A549 (cell line): ENCODE measurements at regions not wholly inside any gene's neighbourhood (a gene's known extent, or its start where the extent isn't known, plus 50 kb on each side); places are given as distances from the start of the nearest gene placed in this dataset.

ENCODE experiments used
- ATAC-seq, 2 experiments: fragments of 200-7000 bp in 1 of 2; fragments of >200 bp in 1 of 2; cut with Nextera tagmentation in 1 of 2; cut with Tn5 transposase in 1 of 2; 3 replicates each; pipeline versions ENCODE4 v1.8.0 to v1.9.1; 2018 to 2020; ENCODE audit warnings: mild to moderate bottlenecking in 1 of 2, moderate library complexity in 1 of 2
- CTCF ChIA-PET: fragments of 300-600 bp; sonication (Branson Sonifier 250); formaldehyde crosslinking; extraction: SDS; loops from one replicate; lab custom pipeline; 2021; ENCODE audit warnings: antibody characterized with exemption, inconsistent platforms; lab: Yijun Ruan, JAX
- POLR2A ChIA-PET: fragments of 350-600 bp; formaldehyde crosslinking; extraction: SDS; loops from one replicate; lab custom pipeline; 2021; ENCODE audit warnings: antibody characterized with exemption, inconsistent platforms; lab: Yijun Ruan, JAX
- DNase-seq, 2 experiments: peaks; one replicate each; pipeline versions ENCODE4 v3.0.0 to v3.0.0-alpha.2; 2011 to 2016; ENCODE audit warnings: low read depth in 1 of 2, low spot score in 1 of 2
- FAIRE-seq: peaks from 2 replicates; lab custom pipeline; 2011; peaks lifted over from hg19 to GRCh38; lab: Jason Lieb, UNC
- H3K27ac ChIP-seq, 2 experiments: fragments of >200 bp; sonication (Bioruptor Twin); formaldehyde crosslinking; 3 replicates each; pipeline ENCODE4 v1.5.1; 2016 to 2017
- H3K4me1 ChIP-seq: fragments of >200 bp; sonication (Bioruptor Twin); formaldehyde crosslinking; 3 replicates; pipeline ENCODE4 v1.6.1; 2016
- H3K4me2 ChIP-seq: fragments of >200 bp; sonication (Bioruptor Twin); formaldehyde crosslinking; 3 replicates; pipeline ENCODE4 v1.6.1; 2016
- H3K4me3 ChIP-seq: fragments of >200 bp; sonication (Bioruptor Twin); formaldehyde crosslinking; 3 replicates; pipeline ENCODE4 v1.5.1; 2016
- H3K9me3 ChIP-seq: fragments of >200 bp; sonication (Bioruptor Twin); formaldehyde crosslinking; 3 replicates; pipeline ENCODE4 v1.6.1; 2016
- CBX2 ChIP-seq: fragments of 200-600 bp; sonication (generic); IDR thresholded peaks from 2 replicates; pipeline ENCODE4 v1.6.1; 2016; ENCODE audit warnings: low read depth, mild to moderate bottlenecking, borderline replicate concordance
- CBX8 ChIP-seq: fragments of 200-600 bp; sonication (generic); IDR thresholded peaks from 2 replicates; pipeline ENCODE4 v1.6.1; 2016
- CEBPB ChIP-seq, 2 experiments: fragments of >200 bp in 1 of 2; sonication (Bioruptor Twin) in 1 of 2; formaldehyde crosslinking in 1 of 2; IDR thresholded peaks; 2 replicates each; pipeline ENCODE4 v1.6.1; 2012 to 2016
- EHMT2 ChIP-seq: fragments of 200-600 bp; sonication (generic); IDR thresholded peaks from 2 replicates; pipeline ENCODE4 v1.6.1; 2016; ENCODE audit warnings: antibody characterized with exemption, low read depth, mild to moderate bottlenecking, moderate library complexity
- FOSL2 ChIP-seq, 2 experiments: fragments of 450-650 bp in 1 of 2; fragments of >200 bp in 1 of 2; sonication (Bioruptor Twin) in 1 of 2; formaldehyde crosslinking; IDR thresholded peaks; 2 replicates each; pipeline versions ENCODE4 v1.5.0 to v1.6.1; 2016 to 2020; ENCODE audit warnings: mild to moderate bottlenecking in 1 of 2, moderate library complexity in 1 of 2
- GATA3 ChIP-seq: IDR thresholded peaks from 2 replicates; pipeline ENCODE4 v1.6.1; 2012; ENCODE audit warnings: borderline replicate concordance
- HDAC2 ChIP-seq: fragments of 200-600 bp; sonication (generic); IDR thresholded peaks from 2 replicates; pipeline ENCODE4 v1.6.1; 2016
- HOXB13 ChIP-seq: fragments of 250-450 bp; sonication (Bioruptor Pico); IDR thresholded peaks from 2 replicates; pipeline ENCODE4 v1.5.0; 2020; ENCODE audit warnings: low read depth, mild to moderate bottlenecking, moderate library complexity
- HOXB5 ChIP-seq: fragments of 250-450 bp; sonication (Bioruptor Pico); IDR thresholded peaks from 2 replicates; pipeline ENCODE4 v1.5.0; 2020; ENCODE audit warnings: mild to moderate bottlenecking, moderate library complexity
- JUNB ChIP-seq: fragments of >200 bp; sonication (Bioruptor Twin); formaldehyde crosslinking; IDR thresholded peaks from 2 replicates; pipeline ENCODE4 v1.6.1; 2016
- KDM1A ChIP-seq: fragments of 200-600 bp; sonication (generic); IDR thresholded peaks from 2 replicates; pipeline ENCODE4 v1.6.1; 2016; ENCODE audit warnings: low read depth, mild to moderate bottlenecking
- KDM5A ChIP-seq: fragments of 200-600 bp; sonication (generic); IDR thresholded peaks from 2 replicates; pipeline ENCODE4 v1.6.1; 2016; ENCODE audit warnings: antibody characterized with exemption, mild to moderate bottlenecking
- MYC ChIP-seq: IDR thresholded peaks from 2 replicates; pipeline ENCODE4 v1.6.1; 2012; ENCODE audit warnings: mild to moderate bottlenecking, inconsistent platforms, low read length, improper control_type of control experiment, borderline replicate concordance
- NPAS2 ChIP-seq: fragments of 250-450 bp; sonication (Bioruptor Pico); IDR thresholded peaks from 2 replicates; pipeline ENCODE4 v1.8.0; 2022; ENCODE audit warnings: mild to moderate bottlenecking, moderate library complexity, borderline replicate concordance
- PHF8 ChIP-seq: fragments of 200-600 bp; sonication (generic); IDR thresholded peaks from 2 replicates; pipeline ENCODE4 v1.6.1; 2016; ENCODE audit warnings: low read depth, mild to moderate bottlenecking, antibody characterized with exemption, moderate library complexity, borderline replicate concordance
- RAD21 ChIP-seq, 2 experiments: fragments of >200 bp in 1 of 2; sonication (Bioruptor Twin) in 1 of 2; formaldehyde crosslinking in 1 of 2; IDR thresholded peaks in 1 of 2; conservative IDR thresholded peaks in 1 of 2; 2 replicates in 1 of 2; 3 replicates in 1 of 2; pipeline ENCODE4 v1.6.1; 2012 to 2018; ENCODE audit warnings: inconsistent platforms in 1 of 2
- RARB ChIP-seq: fragments of 250-450 bp; sonication (Bioruptor Pico); IDR thresholded peaks from 2 replicates; pipeline ENCODE4 v1.8.0; 2021; ENCODE audit warnings: mild to moderate bottlenecking, moderate library complexity
- RFX5 ChIP-seq: fragments of 450-650 bp; IDR thresholded peaks from 2 replicates; pipeline ENCODE4 v1.7.1; 2014; ENCODE audit warnings: antibody characterized with exemption, mild to moderate bottlenecking, moderate library complexity
- SMC3 ChIP-seq: fragments of >200 bp; sonication (Bioruptor Twin); formaldehyde crosslinking; IDR thresholded peaks from 3 replicates; pipeline ENCODE4 v1.6.1; 2018; ENCODE audit warnings: inconsistent platforms
- TFCP2L1 ChIP-seq: fragments of 250-450 bp; sonication (Bioruptor Pico); IDR thresholded peaks from 2 replicates; pipeline ENCODE4 v1.5.0; 2021; ENCODE audit warnings: mild to moderate bottlenecking
- ZFP36 ChIP-seq: fragments of 450-650 bp; IDR thresholded peaks from 2 replicates; pipeline ENCODE4 v1.6.1; 2014; ENCODE audit warnings: borderline replicate concordance; ENCODE audit not compliant: partially characterized antibody
- ZNF302 ChIP-seq: fragments of 250-450 bp; sonication (Bioruptor Pico); IDR thresholded peaks from 2 replicates; pipeline ENCODE4 v1.9.0; 2021; ENCODE audit warnings: inconsistent platforms, mild to moderate bottlenecking, moderate library complexity
- WGBS: methylation state at CpG from one replicate; pipeline ENCODE4 v1.1.6; 2017; ENCODE audit errors: missing lambda C conversion rate; 5-methylcytosine and 5-hydroxymethylcytosine counted together
- TF ChIP-seq, protein P1 (sequence below): fragments of 150-350 bp; IDR thresholded peaks from 2 replicates; pipeline ENCODE4 v1.6.1; 2014; ENCODE audit warnings: low read depth, mild to moderate bottlenecking, low read length
- TF ChIP-seq, protein P2 (sequence below): fragments of 450-650 bp; IDR thresholded peaks from 2 replicates; pipeline ENCODE4 v1.6.1; 2014; ENCODE audit warnings: antibody characterized with exemption
- TF ChIP-seq, protein P3 (sequence below): IDR thresholded peaks from 2 replicates; pipeline ENCODE4 v1.6.1; 2012
- TF ChIP-seq, protein P4 (sequence below): fragments of 250-450 bp; sonication (Bioruptor Pico); IDR thresholded peaks from 2 replicates; pipeline ENCODE4 v1.5.0; 2020; ENCODE audit warnings: low read depth, mild to moderate bottlenecking, moderate library complexity
- TF ChIP-seq, protein P5 (sequence below): fragments of 200-600 bp; sonication (generic); IDR thresholded peaks from 2 replicates; pipeline ENCODE4 v1.6.1; 2016; ENCODE audit warnings: antibody characterized with exemption, mild to moderate bottlenecking, moderate library complexity

DNA sequence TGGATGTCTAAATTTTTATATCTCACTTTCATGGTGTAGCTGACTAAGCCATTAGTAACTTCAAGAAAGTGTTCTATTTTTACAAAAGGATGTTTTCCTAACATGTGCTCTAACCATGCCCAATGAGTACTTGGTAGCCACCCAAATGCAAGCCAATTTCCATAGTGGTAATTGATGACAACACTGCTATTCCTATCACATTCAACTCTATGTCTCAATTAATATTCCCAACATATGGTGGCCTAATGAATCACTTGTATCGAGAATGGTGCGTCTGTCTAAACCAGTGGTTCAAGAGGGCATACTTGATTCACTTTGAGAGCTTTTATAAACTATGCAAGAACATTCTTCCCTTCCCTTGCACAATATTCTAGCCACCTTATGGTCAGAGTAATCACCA, 112.9 kb upstream of the GPRIN3 start:
- POLR2A ChIA-PET = no interaction called here
- Histone ChIP-seq H3K4me2 (no peak overlapping the region), H3K4me1 (no peaks in the 10 kb centered on the region), H3K4me3 (no peak overlapping the region), H3K9me3 (no peaks in the 10 kb centered on the region), H3K27ac (no peak overlapping the region)
- FAIRE-seq = no peak
- DNase-seq = no peak
- TF ChIP-seq CBX2 (no peak), SMC3 (no peak), RARB (CRISPR knock-in tag) (no peak), CBX8 (no peak), NPAS2 (CRISPR knock-in tag) (no peak), EHMT2 (no peak), PHF8 (no peak), FOSL2 (IDR thresholded peaks at IDR 0.05) (no peak), FOSL2 (CRISPR knock-in tag; IDR thresholded peaks at IDR 0.05) (no peak), JUNB (no peak), HOXB5 (CRISPR knock-in tag) (no peak), MYC (no peak), RAD21 (conservative IDR thresholded peaks at IDR 0.05 in 1 of 2, IDR thresholded peaks at IDR 0.05 in 1 of 2) (no peak), ZFP36 (no peak)
- TF ChIP-seq, protein P1, sequence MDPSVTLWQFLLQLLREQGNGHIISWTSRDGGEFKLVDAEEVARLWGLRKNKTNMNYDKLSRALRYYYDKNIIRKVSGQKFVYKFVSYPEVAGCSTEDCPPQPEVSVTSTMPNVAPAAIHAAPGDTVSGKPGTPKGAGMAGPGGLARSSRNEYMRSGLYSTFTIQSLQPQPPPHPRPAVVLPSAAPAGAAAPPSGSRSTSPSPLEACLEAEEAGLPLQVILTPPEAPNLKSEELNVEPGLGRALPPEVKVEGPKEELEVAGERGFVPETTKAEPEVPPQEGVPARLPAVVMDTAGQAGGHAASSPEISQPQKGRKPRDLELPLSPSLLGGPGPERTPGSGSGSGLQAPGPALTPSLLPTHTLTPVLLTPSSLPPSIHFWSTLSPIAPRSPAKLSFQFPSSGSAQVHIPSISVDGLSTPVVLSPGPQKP = no peak
- TF ChIP-seq, protein P2, sequence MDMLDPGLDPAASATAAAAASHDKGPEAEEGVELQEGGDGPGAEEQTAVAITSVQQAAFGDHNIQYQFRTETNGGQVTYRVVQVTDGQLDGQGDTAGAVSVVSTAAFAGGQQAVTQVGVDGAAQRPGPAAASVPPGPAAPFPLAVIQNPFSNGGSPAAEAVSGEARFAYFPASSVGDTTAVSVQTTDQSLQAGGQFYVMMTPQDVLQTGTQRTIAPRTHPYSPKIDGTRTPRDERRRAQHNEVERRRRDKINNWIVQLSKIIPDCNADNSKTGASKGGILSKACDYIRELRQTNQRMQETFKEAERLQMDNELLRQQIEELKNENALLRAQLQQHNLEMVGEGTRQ = no peak
- WGBS = 96% methylated on average over 2 of the region's 2 CpGs
- no peak for ATAC-seq
- CTCF ChIA-PET = no interaction called here

DNA sequence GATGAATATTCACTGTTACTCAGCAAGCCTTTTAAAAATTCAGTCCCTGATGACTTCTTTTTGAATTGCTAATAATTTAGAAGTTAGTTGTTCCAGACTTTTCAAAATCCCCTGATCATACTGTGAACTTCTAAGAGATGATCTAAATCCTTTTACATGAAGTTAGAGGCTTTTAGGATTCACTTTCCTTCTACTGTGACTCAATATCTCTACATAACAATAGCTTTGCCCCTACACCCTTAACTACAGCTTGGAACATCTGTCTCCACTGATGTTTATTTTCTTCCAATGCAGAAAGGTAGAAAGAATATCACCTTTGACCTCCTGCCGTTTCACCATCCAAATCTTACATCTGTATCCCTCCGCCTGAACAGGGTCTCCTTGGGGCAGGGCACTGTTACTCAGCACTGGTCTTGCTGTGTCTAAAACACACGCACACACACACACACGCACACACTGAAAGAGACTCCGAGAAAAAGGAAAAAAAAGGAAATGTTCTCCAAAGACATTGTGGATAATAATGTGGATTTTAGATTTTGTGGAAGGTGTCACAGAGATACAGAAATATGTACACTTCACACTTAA, 111.6 kb upstream of the GPRIN3 start:
- TF ChIP-seq HOXB13 (CRISPR knock-in tag) (no peak), CEBPB (IDR thresholded peaks at IDR 0.05) (no peak), RFX5 (no peak), KDM1A (no peak), GATA3 (no peak), ZNF302 (CRISPR knock-in tag) (no peak), TFCP2L1 (no peak), ZFP36 (no peak), NPAS2 (CRISPR knock-in tag) (no peak), HDAC2 (no peak), KDM5A (no peak)
- TF ChIP-seq, protein P3, sequence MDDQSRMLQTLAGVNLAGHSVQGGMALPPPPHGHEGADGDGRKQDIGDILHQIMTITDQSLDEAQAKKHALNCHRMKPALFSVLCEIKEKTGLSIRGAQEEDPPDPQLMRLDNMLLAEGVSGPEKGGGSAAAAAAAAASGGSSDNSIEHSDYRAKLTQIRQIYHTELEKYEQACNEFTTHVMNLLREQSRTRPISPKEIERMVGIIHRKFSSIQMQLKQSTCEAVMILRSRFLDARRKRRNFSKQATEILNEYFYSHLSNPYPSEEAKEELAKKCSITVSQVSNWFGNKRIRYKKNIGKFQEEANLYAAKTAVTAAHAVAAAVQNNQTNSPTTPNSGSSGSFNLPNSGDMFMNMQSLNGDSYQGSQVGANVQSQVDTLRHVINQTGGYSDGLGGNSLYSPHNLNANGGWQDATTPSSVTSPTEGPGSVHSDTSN = no peak
- TF ChIP-seq, protein P2 = no peak
- TF ChIP-seq, protein P4, sequence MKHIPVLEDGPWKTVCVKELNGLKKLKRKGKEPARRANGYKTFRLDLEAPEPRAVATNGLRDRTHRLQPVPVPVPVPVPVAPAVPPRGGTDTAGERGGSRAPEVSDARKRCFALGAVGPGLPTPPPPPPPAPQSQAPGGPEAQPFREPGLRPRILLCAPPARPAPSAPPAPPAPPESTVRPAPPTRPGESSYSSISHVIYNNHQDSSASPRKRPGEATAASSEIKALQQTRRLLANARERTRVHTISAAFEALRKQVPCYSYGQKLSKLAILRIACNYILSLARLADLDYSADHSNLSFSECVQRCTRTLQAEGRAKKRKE (CRISPR knock-in tag) = no peak
- TF ChIP-seq, protein P5, sequence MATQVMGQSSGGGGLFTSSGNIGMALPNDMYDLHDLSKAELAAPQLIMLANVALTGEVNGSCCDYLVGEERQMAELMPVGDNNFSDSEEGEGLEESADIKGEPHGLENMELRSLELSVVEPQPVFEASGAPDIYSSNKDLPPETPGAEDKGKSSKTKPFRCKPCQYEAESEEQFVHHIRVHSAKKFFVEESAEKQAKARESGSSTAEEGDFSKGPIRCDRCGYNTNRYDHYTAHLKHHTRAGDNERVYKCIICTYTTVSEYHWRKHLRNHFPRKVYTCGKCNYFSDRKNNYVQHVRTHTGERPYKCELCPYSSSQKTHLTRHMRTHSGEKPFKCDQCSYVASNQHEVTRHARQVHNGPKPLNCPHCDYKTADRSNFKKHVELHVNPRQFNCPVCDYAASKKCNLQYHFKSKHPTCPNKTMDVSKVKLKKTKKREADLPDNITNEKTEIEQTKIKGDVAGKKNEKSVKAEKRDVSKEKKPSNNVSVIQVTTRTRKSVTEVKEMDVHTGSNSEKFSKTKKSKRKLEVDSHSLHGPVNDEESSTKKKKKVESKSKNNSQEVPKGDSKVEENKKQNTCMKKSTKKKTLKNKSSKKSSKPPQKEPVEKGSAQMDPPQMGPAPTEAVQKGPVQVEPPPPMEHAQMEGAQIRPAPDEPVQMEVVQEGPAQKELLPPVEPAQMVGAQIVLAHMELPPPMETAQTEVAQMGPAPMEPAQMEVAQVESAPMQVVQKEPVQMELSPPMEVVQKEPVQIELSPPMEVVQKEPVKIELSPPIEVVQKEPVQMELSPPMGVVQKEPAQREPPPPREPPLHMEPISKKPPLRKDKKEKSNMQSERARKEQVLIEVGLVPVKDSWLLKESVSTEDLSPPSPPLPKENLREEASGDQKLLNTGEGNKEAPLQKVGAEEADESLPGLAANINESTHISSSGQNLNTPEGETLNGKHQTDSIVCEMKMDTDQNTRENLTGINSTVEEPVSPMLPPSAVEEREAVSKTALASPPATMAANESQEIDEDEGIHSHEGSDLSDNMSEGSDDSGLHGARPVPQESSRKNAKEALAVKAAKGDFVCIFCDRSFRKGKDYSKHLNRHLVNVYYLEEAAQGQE = no peak
- WGBS = 69% methylated on average over 5 of the region's 5 CpGs
- ChIA-PET POLR2A (no interaction called here), CTCF (no interaction called here)
- ATAC-seq = no peak
- Histone ChIP-seq H3K27ac (no peak overlapping the region), H3K4me2 (no peak overlapping the region), H3K4me1 (no peaks in the 10 kb centered on the region), H3K9me3 (no peaks in the 10 kb centered on the region), H3K4me3 (no peak overlapping the region)
- DNase-seq = no peak
- FAIRE-seq = no peak
